Mesothelial cell of epicardium (in vitro differentiated cells): ENCODE measurements at regions not wholly inside any gene's neighbourhood (a gene's known extent, or its start where the extent isn't known, plus 50 kb on each side); places are given as distances from the start of the nearest gene placed in this dataset.

Experiments used
- DNase-seq, 2 experiments: peaks; one replicate each; pipeline ENCODE4 v3.0.0; 2021; ENCODE audit warnings: low spot score in 2 of 2; ENCODE audit not compliant: unreplicated experiment in 2 of 2
- H3K27ac Mint-ChIP-seq: 2 replicates; pipeline ENCODE4 v1.8.0; 2021; ENCODE audit warnings: mixed read lengths
- H3K27me3 Mint-ChIP-seq: 2 replicates; pipeline ENCODE4 v1.8.0; 2021; ENCODE audit warnings: low read depth, mixed read lengths
- H3K36me3 Mint-ChIP-seq: 2 replicates; pipeline ENCODE4 v1.8.0; 2021; ENCODE audit warnings: mixed read lengths
- H3K4me1 Mint-ChIP-seq: 2 replicates; pipeline ENCODE4 v1.8.0; 2021; ENCODE audit warnings: mixed read lengths
- H3K4me3 Mint-ChIP-seq: 2 replicates; pipeline ENCODE4 v1.8.0; 2021; ENCODE audit warnings: mild to moderate bottlenecking, moderate library complexity, mixed read lengths
- H3K9me3 Mint-ChIP-seq: 2 replicates; pipeline ENCODE4 v1.8.0; 2021; ENCODE audit warnings: mixed read lengths
- TF ChIP-seq, protein P1 (sequence below): fragments of 200-600 bp; sonication (generic); IDR thresholded peaks from one replicate; pipeline ENCODE4 v1.5.0; 2021; ENCODE audit warnings: antibody characterized with exemption; ENCODE audit not compliant: unreplicated experiment

DNA sequence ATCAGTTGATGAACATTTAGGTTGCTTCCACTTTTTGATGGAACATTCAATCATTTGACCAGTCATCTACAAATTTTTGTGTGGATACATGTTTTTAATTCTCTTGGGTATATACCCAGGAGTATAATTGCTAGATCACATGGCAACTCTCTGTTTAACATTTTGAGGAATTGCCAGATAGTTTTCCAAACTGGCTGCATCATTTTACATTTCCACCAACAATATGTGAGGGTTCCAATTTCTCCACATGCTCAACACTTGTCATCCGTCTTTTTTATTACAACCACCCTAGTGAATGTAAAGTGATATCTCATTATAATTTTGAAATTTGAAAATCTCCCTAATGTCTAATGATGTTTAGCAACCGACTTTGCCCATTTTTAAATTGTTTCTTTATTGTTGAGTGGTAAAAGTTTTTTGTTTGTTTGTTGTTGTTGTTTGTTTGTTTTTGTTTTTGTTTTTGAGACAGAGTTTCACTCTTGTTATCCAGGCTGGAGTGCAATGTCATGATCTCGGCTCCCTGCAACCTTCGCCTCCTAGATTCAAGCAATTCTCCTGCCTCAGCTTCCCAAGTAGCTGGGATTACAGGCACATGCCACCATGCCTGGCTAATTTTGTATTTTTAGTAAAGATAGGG lies 53.7 kb upstream of the PDYN start:
- Mint-ChIP-seq H3K4me3 (no peak overlapping the region), H3K36me3 (no peaks in the 10 kb centered on the region), H3K4me1 (no peaks in the 10 kb centered on the region), H3K27me3 (peaks cover 69% of the 10 kb centered on the region), H3K27ac (no peak overlapping the region), H3K9me3 (no peaks in the 10 kb centered on the region)
- no peak for DNase-seq
- TF ChIP-seq, protein P1, sequence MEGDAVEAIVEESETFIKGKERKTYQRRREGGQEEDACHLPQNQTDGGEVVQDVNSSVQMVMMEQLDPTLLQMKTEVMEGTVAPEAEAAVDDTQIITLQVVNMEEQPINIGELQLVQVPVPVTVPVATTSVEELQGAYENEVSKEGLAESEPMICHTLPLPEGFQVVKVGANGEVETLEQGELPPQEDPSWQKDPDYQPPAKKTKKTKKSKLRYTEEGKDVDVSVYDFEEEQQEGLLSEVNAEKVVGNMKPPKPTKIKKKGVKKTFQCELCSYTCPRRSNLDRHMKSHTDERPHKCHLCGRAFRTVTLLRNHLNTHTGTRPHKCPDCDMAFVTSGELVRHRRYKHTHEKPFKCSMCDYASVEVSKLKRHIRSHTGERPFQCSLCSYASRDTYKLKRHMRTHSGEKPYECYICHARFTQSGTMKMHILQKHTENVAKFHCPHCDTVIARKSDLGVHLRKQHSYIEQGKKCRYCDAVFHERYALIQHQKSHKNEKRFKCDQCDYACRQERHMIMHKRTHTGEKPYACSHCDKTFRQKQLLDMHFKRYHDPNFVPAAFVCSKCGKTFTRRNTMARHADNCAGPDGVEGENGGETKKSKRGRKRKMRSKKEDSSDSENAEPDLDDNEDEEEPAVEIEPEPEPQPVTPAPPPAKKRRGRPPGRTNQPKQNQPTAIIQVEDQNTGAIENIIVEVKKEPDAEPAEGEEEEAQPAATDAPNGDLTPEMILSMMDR, result no peak

DNA sequence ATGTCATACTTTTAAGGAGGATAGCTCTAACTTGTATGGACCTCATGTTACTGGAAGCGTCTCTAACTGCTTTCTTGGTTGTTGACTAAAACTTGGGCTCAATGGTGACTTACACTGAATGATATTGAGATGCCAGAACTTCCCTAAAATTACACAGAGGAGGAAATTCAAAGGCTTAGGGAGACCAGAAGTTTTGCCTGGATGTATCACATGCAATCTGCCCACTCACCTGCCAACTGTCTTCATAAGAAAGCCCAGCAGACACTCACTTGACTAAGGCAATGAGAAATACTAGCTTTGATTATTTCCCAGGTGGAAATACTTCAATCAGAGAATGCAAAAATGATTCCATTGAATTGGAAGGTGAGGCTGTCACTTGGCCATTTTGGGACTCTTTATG lies 51.2 kb upstream of the PDYN start:
- Mint-ChIP-seq H3K27me3 (peaks cover 72% of the 10 kb centered on the region), H3K27ac (no peak overlapping the region), H3K4me3 (no peak overlapping the region), H3K36me3 (no peaks in the 10 kb centered on the region), H3K4me1 (no peaks in the 10 kb centered on the region), H3K9me3 (no peaks in the 10 kb centered on the region)
- TF ChIP-seq, protein P1, result no peak
- DNase-seq, result no peak
